Hepatocyte (in vitro differentiated cells): ENCODE measurements at regions not wholly inside any gene's neighbourhood (a gene's known extent, or its start where the extent isn't known, plus 50 kb on each side); places are given as distances from the start of the nearest gene placed in this dataset.
"Not testable (repeated sequence)": the region's sequence is repeated elsewhere in the genome, so short reads cannot be mapped to it uniquely, and the experiment has no call there.

Experiments
- DNase-seq: peaks from one replicate; pipeline ENCODE4 v3.0.0-alpha.2; 2016; ENCODE audit warnings: low spot score
- H2AFZ ChIP-seq: fragments of 200-600 bp; sonication (generic); 2 replicates; pipeline ENCODE4 v1.6.0; 2016; ENCODE audit warnings: antibody characterized with exemption, mild to moderate bottlenecking
- H3K27ac ChIP-seq: fragments of 200-600 bp; sonication (generic); 2 replicates; pipeline ENCODE4 v1.5.1; 2016; ENCODE audit warnings: mild to moderate bottlenecking
- H3K27me3 ChIP-seq: fragments of 200-600 bp; sonication (generic); 2 replicates; pipeline ENCODE4 v1.6.1; 2016
- H3K36me3 ChIP-seq: fragments of 200-600 bp; sonication (generic); replicated peaks from 2 replicates; pipeline ENCODE4 v1.5.1; 2016; ENCODE audit warnings: low read depth; ENCODE audit not compliant: insufficient read depth
- H3K4me1 ChIP-seq: fragments of 200-600 bp; sonication (generic); 2 replicates; pipeline ENCODE4 v1.5.1; 2016; ENCODE audit warnings: mild to moderate bottlenecking, moderate library complexity; ENCODE audit not compliant: insufficient read depth
- H3K4me2 ChIP-seq: fragments of 200-600 bp; sonication (generic); 2 replicates; pipeline ENCODE4 v1.6.0; 2016
- H3K4me3 ChIP-seq: fragments of 200-600 bp; sonication (generic); 2 replicates; pipeline ENCODE4 v1.5.1; 2016; ENCODE audit warnings: mild to moderate bottlenecking
- H3K79me2 ChIP-seq: fragments of 200-600 bp; sonication (generic); 2 replicates; pipeline ENCODE4 v1.6.0; 2017; ENCODE audit warnings: mild to moderate bottlenecking
- H3K9me2 ChIP-seq: fragments of 200-600 bp; sonication (generic); replicated peaks from 2 replicates; pipeline ENCODE4 v1.6.0; 2017; ENCODE audit warnings: mild to moderate bottlenecking; ENCODE audit not compliant: insufficient read depth
- H3K9me3 ChIP-seq: fragments of 200-600 bp; sonication (generic); 2 replicates; pipeline ENCODE4 v1.5.1; 2016; ENCODE audit warnings: low read depth, mild to moderate bottlenecking
- H4K20me1 ChIP-seq: fragments of 200-600 bp; sonication (generic); 2 replicates; pipeline ENCODE4 v1.6.0; 2016; ENCODE audit warnings: mild to moderate bottlenecking; ENCODE audit not compliant: insufficient read depth, poor library complexity, severe bottlenecking
- WGBS: methylation state at CpG from one replicate; pipeline ENCODE4 v1.1.6; 2016; ENCODE audit warnings: low lambda C conversion rate; ENCODE audit errors: missing lambda C conversion rate; 5-methylcytosine and 5-hydroxymethylcytosine counted together

DNA sequence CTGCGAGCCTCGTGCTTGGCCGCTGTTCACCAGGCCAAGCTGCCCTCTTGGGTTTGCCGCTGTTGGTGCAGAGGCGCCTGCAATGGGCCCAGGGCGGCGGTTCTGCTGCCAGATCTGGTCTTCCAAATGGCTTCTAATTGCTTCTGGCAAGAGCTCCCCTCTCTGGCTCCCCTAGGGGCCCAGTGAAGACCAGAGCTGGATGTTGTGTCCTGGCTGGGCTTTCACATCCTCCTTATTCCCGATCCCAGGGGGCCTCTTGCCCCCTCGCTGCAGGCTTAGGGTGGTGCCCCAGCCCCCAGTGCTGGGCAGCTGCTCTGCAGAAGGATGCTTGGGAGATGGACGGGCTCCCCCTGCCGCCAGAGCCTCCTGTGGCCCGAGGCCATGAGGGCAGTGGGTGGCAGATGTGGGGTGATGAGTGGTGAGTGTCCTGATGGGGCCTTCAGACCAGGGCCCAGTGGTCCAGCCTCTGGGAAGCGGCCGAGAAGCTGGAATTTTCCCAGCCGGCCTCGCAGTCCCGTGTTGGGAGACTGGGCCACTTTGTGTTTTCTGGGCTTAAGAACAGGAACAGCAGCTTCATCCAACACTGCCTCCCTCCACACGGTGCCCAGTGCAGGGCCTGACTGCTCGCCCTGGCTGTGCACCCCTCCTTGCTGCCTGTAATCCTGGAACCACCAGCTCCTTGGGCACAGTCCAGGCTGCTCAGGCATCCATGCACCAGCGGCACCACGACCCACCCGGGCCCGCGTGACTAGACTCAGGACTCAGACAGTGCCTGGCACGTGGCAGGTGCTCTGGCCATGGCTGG is 194.8 kb downstream of the LAT start:
- H3K79me2 ChIP-seq, DNase-seq, H3K27me3 ChIP-seq, H4K20me1 ChIP-seq, H3K36me3 ChIP-seq, H3K9me2 ChIP-seq, H2AFZ ChIP-seq, H3K4me3 ChIP-seq, H3K9me3 ChIP-seq, H3K4me2 ChIP-seq, H3K27ac ChIP-seq: not testable (repeated sequence)
- H3K4me1 ChIP-seq, result peaks cover 15% of the 10 kb centered on the region
- 88% methylated on average over 25 of the region's 25 CpGs for WGBS

DNA sequence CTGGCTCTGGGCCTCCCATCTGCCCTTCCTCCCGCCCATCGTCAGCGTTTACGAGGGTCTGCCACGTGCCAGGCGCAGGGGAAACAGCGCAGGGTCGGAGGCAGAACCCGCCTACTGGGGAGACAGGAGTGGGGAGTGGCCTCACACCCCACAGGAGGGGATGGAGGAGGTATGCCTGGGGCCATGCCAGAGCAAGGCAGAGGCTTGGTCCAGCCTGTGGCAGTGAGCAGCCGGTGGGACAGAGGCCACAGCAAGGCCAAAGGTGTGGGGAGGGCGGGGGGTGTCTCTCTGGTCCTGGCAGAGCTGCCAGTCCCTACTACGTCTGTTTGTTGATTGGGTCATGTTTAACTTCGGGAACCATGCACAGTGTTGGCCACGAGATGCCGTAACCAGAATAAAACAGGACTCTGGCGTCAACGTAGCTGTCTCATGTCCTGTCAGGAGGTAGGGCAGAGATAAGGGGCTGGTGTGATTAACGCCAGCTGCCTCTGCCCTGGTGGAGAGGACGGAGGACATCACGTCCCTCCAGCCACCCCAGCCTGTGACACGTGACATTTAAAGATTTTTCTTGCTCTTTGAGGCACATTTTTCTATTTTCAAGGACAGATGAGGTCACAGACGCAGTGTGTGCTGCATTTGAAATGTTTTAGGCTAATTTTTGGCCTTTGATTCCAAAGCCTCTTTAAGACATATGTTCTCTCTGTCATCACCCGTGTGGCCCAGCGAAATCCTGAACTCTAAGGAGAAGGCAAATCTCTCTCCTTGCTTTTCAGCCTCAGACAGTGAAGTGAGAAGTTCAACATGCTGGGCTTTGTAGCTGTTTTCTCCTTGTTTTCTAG is 193.3 kb downstream of the LAT start:
- H3K27me3 ChIP-seq, H3K4me2 ChIP-seq, H3K79me2 ChIP-seq, H3K9me2 ChIP-seq, H4K20me1 ChIP-seq, H3K4me3 ChIP-seq, H2AFZ ChIP-seq, H3K9me3 ChIP-seq, H3K36me3 ChIP-seq: not testable (repeated sequence)
- DNase-seq, result peak; percentile 49
- Histone ChIP-seq H3K4me1 (peaks cover 15% of the 10 kb centered on the region), H3K27ac (peak overlapping the region; percentile 71)
- 43% methylated on average over 24 of the region's 24 CpGs for WGBS

DNA sequence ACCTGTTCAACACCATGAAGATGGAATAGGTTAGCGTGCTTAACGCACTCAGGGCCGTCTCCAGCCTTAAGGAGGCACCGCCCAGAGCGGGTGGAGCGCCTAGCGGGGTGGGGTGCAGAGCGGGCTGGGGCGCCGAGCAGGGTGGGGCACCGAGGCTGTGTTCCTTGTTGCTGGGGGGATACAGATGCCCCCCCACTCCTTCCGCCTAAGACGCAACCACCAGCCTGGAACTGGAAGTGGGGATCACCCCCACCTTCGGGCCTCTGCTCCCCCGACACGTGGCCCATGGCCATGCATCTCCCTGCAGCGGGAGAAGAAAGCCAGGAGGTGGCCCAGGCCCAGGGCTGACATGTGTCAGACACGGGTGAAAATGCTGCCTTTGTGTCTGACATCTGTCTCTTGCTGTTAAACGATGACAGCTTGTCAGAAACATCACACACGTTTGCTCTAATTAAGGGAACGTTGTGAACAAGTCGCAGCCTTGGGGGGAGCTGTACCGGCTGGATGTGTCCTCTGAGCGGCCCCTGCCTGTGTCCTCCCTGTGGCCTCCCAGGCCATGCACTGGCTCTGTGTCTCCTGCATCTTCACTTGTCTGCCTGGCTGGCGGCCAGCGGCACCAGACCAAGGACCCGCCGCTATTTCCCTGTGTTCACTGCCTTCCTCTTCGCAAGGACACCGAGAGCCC is 192.5 kb downstream of the LAT start:
- DNase-seq, H3K9me2 ChIP-seq, H3K36me3 ChIP-seq, H3K4me3 ChIP-seq, H3K79me2 ChIP-seq, H2AFZ ChIP-seq, H3K4me2 ChIP-seq, H4K20me1 ChIP-seq, H3K9me3 ChIP-seq, H3K27me3 ChIP-seq: not testable (repeated sequence)
- WGBS, result 70% methylated on average over 21 of the region's 30 CpGs
- Histone ChIP-seq H3K4me1 (peaks cover 15% of the 10 kb centered on the region), H3K27ac (peak overlapping the region; percentile 71)

DNA sequence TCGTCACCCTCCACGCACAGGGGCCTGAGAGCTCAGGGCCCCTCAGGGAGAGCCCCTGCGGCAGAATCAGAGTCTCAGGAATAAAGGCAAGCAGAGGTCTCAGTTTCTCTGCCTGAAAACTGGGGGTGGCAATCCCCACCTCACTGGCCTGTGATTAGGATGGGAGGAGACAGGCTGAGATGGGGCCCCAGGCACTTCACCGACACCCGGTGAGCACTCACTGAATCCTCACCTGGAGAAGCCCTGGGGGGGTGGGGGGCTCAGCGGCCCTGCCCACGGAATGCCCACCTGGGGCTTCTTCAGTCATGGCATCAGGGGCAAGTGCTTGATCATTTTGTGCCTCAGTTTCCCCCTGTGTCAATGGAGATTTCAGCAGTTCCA is 192.0 kb downstream of the LAT start:
- H3K4me2 ChIP-seq, DNase-seq, H2AFZ ChIP-seq, H3K79me2 ChIP-seq, H3K9me2 ChIP-seq, H3K9me3 ChIP-seq, H3K36me3 ChIP-seq, H3K27ac ChIP-seq, H3K4me3 ChIP-seq, H4K20me1 ChIP-seq, H3K27me3 ChIP-seq: not testable (repeated sequence)
- peaks cover 15% of the 10 kb centered on the region for H3K4me1 ChIP-seq
- WGBS, result 92% methylated on average over 6 of the region's 7 CpGs

DNA sequence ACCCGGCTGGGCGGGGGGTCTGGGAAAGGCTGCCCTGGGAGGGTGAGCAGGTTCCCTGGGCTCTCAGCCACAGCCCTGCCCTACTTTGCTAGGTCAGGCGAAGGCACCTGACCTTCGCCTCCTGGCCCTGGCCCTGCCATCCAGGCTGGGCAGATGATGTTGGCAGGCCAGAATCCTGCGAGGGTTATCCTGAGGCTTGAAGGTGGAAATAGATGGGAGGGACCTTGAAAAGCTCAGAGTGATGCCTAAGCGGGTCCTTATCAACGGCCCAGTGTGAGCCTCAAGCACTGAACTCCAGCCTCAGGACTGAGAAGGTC is 191.3 kb downstream of the LAT start:
- H2AFZ ChIP-seq, H3K36me3 ChIP-seq: not testable (repeated sequence)
- WGBS, result 49% methylated on average over 3 of the region's 7 CpGs

DNA sequence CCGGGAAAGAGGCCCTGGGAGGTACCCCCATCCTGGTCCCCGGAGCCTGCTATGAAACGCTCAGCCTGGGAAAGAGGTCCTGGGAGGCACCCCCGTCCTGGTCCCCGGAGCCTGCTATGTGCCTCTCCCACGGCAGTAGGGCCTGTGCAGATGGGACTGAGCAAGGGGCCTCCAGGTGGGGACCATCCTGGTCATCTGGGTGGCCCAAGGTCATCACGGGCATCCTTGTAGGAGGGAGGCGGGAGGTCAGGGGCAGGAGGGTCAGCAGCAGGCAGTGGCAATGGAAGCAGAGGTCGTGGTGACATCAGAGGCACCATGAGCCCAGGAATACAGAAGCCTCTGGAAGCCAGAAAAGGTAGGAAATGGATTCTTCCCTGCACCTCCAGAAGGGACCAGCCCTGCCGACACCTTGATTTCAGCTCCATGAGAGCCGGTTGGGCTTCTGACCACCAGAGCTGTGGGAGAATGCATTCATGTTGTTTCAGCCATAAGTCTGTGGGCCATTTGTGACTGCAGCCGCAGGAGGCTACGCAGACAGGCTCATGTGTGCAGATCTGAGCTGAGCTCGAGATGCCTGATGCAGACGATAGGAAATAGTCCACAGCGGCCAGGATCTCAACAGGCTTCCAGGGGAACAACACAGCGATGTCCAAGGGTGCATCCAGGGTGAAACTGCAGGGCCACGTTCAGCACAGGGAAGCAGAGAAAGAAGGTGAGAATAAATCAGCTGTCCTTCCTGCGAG is 190.7 kb downstream of the LAT start:
- H3K4me1 ChIP-seq, result peaks cover 15% of the 10 kb centered on the region
- H4K20me1 ChIP-seq, H3K9me3 ChIP-seq, H3K79me2 ChIP-seq, H3K4me3 ChIP-seq, H2AFZ ChIP-seq, H3K36me3 ChIP-seq, DNase-seq, H3K9me2 ChIP-seq, H3K27me3 ChIP-seq, H3K4me2 ChIP-seq, H3K27ac ChIP-seq: not testable (repeated sequence)
- 86% methylated on average over 18 of the region's 19 CpGs for WGBS

More for the DNA sequence above, 191.3 kb downstream of the LAT start:
- H3K4me2 ChIP-seq, DNase-seq, H3K27ac ChIP-seq, H3K4me3 ChIP-seq, H3K9me3 ChIP-seq, H3K79me2 ChIP-seq, H3K9me2 ChIP-seq, H3K27me3 ChIP-seq, H4K20me1 ChIP-seq: not testable (repeated sequence)
- H3K4me1 ChIP-seq, result peaks cover 15% of the 10 kb centered on the region

DNA sequence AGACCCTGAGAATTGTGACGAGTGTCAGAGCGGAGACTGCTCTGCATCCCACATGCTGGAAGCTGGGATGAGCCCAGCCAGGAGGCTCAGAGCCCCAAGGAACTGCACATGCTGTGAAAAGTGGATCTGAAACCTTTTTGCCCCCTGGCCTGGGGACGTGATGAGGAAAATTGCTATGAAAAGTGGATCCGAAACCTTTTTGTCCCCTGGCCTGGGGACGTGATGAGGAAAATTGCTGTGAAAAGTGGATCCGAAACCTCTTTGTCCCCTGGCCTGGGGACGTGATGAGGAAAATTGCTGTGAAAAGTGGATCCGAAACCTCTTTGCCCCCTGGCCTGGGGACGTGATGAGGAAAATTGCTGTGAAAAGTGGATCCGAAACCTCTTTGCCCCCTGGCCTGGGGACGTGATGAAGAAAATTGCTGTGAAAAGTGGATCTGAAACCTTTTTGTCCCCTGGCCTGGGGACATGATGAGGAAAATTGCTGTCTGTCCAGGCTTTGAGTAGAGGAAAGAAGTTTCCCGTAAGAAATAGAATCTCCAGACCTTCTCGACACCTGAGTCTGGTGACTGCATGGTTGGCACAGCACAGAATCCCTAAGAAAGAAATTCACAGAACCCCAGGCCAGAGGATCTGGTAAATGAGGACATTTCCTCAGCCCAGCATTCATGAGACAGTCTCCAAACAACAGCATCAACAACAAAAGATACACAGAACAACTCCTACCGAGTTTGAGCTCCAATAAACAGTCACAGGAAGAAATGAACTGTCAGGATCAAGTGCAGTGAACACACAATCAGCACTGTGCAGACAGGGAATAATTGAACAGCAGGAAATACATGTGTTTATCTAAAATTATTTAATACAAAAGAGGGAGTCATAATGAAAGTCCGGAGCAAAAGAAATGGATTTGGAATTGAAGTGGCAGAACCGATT is 188.8 kb downstream of the LAT start:
- not testable (repeated sequence) for H4K20me1 ChIP-seq, H3K79me2 ChIP-seq, H2AFZ ChIP-seq, H3K9me3 ChIP-seq, H3K36me3 ChIP-seq, H3K4me2 ChIP-seq, H3K27ac ChIP-seq, H3K4me3 ChIP-seq, H3K27me3 ChIP-seq, H3K9me2 ChIP-seq, DNase-seq
- peaks cover 12% of the 10 kb centered on the region for H3K4me1 ChIP-seq
- 90% methylated on average over 14 of the region's 16 CpGs for WGBS
